ENCODE measurements at regions not wholly inside any gene's neighbourhood (a gene's known extent, or its start where the extent isn't known, plus 50 kb on each side); places are given as distances from the start of the nearest gene placed in this dataset.

GRCh38 chr6:81252231-81252630, 500.2 kb downstream of the TENT5A start:
- DNase-seq (ENCODE audit: low spot score), result no peak
- Histone ChIP-seq H3K4me3 (ENCODE audit: low read depth in 1 of 3, low read length in 3 of 3) (no peak overlapping the region), H3K27ac (ENCODE audit: low read depth in 1 of 2, low read length in 2 of 2) (no peak overlapping the region), H3K9me3 (ENCODE audit: control insufficient read depth in 4 of 4, low read length in 3 of 4) (no peaks in the 10 kb centered on the region), H3K36me3 (ENCODE audit: control insufficient read depth in 4 of 4, insufficient read depth in 3 of 4, low read depth in 1 of 4, low read length in 3 of 4) (no peaks in the 10 kb centered on the region), H3K9ac (ENCODE audit: low read depth in 1 of 2, low read length in 2 of 2) (no peak overlapping the region), H3K4me1 (ENCODE audit: control insufficient read depth in 4 of 4, insufficient read depth in 4 of 4, low read length in 3 of 4) (no peaks in the 10 kb centered on the region), H3K27me3 (ENCODE audit: control insufficient read depth in 4 of 4, insufficient read depth in 4 of 4, low read length in 3 of 4) (no peaks in the 10 kb centered on the region)
- WGBS, result 86% methylated on average over 4 of the region's 4 CpGs
- TF ChIP-seq CTCF (IDR thresholded peaks at IDR 0.05; ENCODE audit: low read depth, low read length, missing input control) (no peak), GABPA (IDR thresholded peaks at IDR 0.05 in 1 of 2, conservative IDR thresholded peaks at IDR 0.05 in 1 of 2) (no peak), NR2F2 (IDR thresholded peaks at IDR 0.05) (no peak), FOXA1 (IDR thresholded peaks at IDR 0.05) (no peak), ATF3 (IDR thresholded peaks at IDR 0.05) (no peak), TAF1 (conservative IDR thresholded peaks at IDR 0.05) (no peak), HNF4A (conservative IDR thresholded peaks at IDR 0.05) (no peak), JUND (IDR thresholded peaks at IDR 0.05) (no peak), HNF4G (IDR thresholded peaks at IDR 0.05) (no peak), MAX (IDR thresholded peaks at IDR 0.05) (no peak)

- 83% methylated on average over 2 of the region's 2 CpGs for WGBS
- Histone ChIP-seq H3K4me1 (ENCODE audit: control insufficient read depth in 4 of 4, insufficient read depth in 4 of 4, low read length in 3 of 4) (no peaks in the 10 kb centered on the region), H3K9ac (ENCODE audit: low read depth in 1 of 2, low read length in 2 of 2) (no peak overlapping the region), H3K27ac (ENCODE audit: low read depth in 1 of 2, low read length in 2 of 2) (no peak overlapping the region), H3K27me3 (ENCODE audit: control insufficient read depth in 4 of 4, insufficient read depth in 4 of 4, low read length in 3 of 4) (no peaks in the 10 kb centered on the region), H3K36me3 (ENCODE audit: control insufficient read depth in 4 of 4, insufficient read depth in 3 of 4, low read depth in 1 of 4, low read length in 3 of 4) (no peaks in the 10 kb centered on the region), H3K4me3 (ENCODE audit: low read depth in 1 of 3, low read length in 3 of 3) (no peak overlapping the region), H3K9me3 (ENCODE audit: control insufficient read depth in 4 of 4, low read length in 3 of 4) (peaks cover 0 to 4% (median 0%) of the 10 kb centered on the region in 4 donors)
- TF ChIP-seq FOXA1 (IDR thresholded peaks at IDR 0.05) (no peak), MAX (IDR thresholded peaks at IDR 0.05) (no peak), NR2F2 (IDR thresholded peaks at IDR 0.05) (no peak), TAF1 (conservative IDR thresholded peaks at IDR 0.05) (no peak), RXRA (IDR thresholded peaks at IDR 0.05) (no peak), HNF4A (conservative IDR thresholded peaks at IDR 0.05) (no peak), EGR1 (IDR thresholded peaks at IDR 0.05; ENCODE audit: low read depth in 2 of 2) (no peak), RAD21 (IDR thresholded peaks at IDR 0.05) (no peak), SP1 (IDR thresholded peaks at IDR 0.05) (no peak), YY1 (IDR thresholded peaks at IDR 0.05) (no peak), ZBTB33 (IDR thresholded peaks at IDR 0.05) (no peak), FOXA2 (IDR thresholded peaks at IDR 0.05) (no peak), HNF4G (IDR thresholded peaks at IDR 0.05) (no peak), CTCF (IDR thresholded peaks at IDR 0.05; ENCODE audit: low read depth, low read length, missing input control) (no peak), REST (IDR thresholded peaks at IDR 0.05) (no peak), ATF3 (IDR thresholded peaks at IDR 0.05) (no peak), GABPA (IDR thresholded peaks at IDR 0.05 in 1 of 2, conservative IDR thresholded peaks at IDR 0.05 in 1 of 2) (no peak), JUND (IDR thresholded peaks at IDR 0.05) (no peak)
- no peak for DNase-seq (ENCODE audit: low spot score)
Measured at GRCh38 chr6:81246200-81246599, 506.3 kb downstream of the TENT5A start.
